Fibroblast of lung (primary cell): ENCODE measurements at regions not wholly inside any gene's neighbourhood (a gene's known extent, or its start where the extent isn't known, plus 50 kb on each side); places are given as distances from the start of the nearest gene placed in this dataset.

Experiments used
- CTCF ChIP-seq, 2 donors: IDR thresholded peaks in 1 of 2; conservative IDR thresholded peaks in 1 of 2; 1 replicate in 1 of 2; 2 replicates in 1 of 2; pipeline ENCODE4 v1.5.1; 2011 to 2012; ENCODE audit warnings: low read length in 2 of 2, control low read depth in 1 of 2, inconsistent platforms in 1 of 2, low read depth in 1 of 2, mild to moderate bottlenecking in 1 of 2
- EZH2 ChIP-seq: IDR thresholded peaks from 2 replicates; pipeline ENCODE4 v1.5.1; 2012; ENCODE audit warnings: low read length, control low read depth, mild to moderate bottlenecking; ENCODE audit errors: missing control alignments

DNA sequence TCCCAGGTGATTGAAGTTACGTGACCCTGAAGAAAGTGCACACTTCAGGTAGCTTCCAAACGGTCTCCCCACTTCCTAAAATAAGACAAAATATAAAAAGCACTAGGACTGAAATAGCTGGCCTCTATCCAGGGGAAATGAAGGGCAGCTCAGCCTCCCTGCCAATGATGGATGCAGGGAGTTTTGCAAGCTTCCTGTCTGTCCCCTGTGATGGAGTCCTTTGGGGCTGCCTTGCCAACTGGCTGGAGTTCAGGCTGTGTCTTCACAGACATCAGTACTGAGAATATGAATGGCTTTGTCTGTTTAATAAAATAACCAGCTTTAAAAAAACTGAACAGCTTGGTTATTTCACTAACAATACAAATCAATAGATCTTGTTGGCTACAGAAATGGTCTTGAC, 101.4 kb upstream of the GPR12 start:
- TF ChIP-seq CTCF (conservative IDR thresholded peaks at IDR 0.05 in 1 of 2, IDR thresholded peaks at IDR 0.05 in 1 of 2; ENCODE audit: low read depth in 1 of 2, low read length in 2 of 2) (no peak), EZH2 (no peak)
